NCI-H1930 (cell line): ENCODE measurements at regions not wholly inside any gene's neighbourhood (a gene's known extent, or its start where the extent isn't known, plus 50 kb on each side); places are given as distances from the start of the nearest gene placed in this dataset.
"Not testable (repeated sequence)": the region's sequence is repeated elsewhere in the genome, so short reads cannot be mapped to it uniquely, and the experiment has no call there.

Source experiments
- DNase-seq, 2 experiments: peaks; one replicate each; lab custom pipeline; 2025; lab: John Stamatoyannopoulos, UW

DNA sequence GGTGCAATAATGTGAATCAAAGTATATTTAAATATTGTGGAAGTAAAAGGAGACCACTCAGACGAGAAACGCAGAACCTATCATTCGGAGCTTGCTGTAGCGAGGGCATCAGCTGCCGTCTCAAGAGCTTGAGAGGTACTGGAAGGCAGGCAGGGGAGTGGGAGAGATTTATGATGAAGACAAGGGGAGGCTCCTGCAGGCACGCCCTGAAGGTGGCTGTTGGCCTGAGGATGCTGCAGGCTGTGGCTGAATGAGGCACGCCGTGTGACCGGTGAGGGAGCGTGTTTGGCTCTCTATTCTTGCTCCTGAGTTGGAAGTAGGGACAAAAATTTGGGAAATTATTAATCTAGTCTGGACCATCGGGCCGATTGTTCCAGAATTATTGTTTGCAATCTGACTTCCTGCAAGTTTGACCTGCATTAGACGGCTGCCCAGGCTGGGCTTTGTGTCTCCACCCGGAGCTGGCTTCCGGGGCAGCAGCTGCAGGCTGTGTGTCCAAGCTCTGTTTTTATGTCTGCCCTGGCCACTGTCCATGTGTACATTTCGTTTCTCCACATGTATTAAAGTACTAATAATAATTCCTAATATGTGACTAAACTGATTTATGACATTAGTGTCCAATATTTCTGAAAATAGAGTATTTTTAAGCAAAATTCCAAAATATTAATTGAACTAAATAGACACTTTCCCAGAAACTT, 91.1 kb upstream of the ANKRD10 start:
- no peak for DNase-seq

DNA sequence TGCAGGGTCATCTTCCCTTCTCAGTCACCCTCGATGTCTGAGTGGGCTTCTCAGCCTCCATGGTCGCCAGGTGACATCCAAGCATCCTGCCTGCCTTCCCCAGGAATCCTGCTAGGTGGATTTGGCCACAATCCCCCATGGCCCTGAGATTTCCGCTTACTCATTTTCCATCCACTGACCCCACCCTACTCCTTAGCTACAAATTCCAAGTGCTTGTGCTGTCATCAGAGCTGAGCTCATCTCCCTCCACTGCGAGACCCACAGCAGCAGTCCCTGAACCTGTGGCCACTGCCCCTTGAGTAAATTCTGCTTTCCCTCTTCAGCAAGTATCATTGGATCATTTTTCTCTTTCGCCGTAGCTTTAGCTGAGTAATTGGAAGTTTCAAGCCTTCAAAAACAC, 90.5 kb upstream of the ANKRD10 start:
- DNase-seq = no peak

DNA sequence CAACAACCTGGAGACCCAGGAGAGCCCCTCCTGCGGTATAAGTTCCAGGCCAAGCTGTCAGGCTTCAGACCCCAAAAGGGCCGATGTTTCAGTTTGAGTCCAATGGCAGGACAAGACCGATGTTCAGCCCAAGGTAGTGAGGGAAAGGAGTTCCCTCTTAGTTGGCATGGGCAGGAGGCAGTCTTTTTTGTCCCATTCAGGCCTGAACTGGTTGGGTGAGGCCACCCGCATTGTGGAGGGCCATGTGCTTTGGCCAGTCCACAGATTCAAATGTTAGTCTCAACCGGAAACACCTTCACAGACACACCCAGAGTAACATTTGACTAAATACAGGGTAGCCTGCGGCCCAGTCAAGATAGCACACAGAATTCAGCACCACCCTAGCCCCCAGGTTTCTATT, 89.6 kb upstream of the ANKRD10 start:
- DNase-seq = no peak

DNA sequence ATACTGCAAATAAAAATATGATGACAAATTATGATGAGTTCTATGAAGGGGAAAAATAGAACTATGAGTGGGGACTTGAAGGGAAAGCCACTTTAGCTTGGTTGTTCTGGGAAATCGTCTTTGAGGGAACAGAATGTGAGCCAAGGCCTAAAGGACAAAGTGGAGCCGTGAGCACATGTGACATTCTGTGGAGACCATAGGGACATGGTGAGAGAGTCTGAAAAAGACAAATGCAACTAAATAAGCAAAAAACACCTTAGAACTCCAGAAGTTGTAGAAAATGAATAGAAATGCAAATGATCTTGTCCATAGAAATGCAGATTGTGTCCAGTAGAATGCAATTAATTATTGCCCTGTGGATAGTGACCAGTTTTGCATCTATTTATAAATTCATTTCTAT, 86.8 kb upstream of the ANKRD10 start:
- DNase-seq = no peak

DNA sequence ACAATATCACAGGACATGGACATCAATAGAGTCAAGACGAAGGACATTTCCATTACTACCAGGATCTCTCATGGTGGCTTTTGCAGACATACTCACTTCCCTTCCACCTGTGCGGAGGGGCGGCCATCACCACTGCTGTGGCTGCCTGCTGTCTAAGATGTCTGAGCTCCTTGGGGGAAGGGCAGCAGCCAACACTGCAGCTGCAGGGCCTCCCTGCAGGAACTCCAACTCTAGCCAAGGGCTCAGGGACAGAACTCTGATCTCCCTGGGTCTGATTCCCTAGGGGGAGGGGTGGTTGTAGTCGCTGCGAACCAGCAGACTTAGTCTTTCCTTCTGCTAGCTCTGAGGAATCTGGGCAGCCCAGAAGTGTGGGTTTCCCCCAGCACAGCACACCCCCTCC, 78.9 kb upstream of the ANKRD10 start:
- DNase-seq = no peak

DNA sequence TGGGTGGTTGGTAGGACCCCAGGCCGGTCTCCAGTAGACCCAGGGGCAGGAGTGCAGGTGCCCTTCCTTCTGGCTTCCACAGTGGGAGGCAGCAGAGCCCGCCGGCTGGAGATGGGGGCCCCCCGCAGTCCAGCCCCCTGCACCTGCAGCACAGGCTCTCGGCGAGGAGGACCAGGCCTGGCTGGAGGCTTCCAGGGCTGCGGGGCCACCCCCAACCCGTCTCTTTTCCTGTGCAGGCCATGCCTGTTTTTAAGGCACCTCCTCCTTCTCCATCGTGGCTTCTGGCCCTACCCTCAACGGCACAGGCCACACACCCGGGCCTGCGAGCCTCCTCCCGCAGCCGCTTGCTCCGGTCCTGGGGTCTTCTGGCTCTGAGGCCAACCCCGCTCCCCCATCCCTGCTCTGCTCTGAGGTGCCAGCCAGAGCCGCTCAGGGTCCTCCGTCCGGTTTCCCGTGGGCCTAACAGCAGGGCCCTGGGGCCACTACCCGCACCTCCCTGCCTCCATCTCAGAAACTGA, 77.2 kb upstream of the ANKRD10 start:
- DNase-seq = no peak

DNA sequence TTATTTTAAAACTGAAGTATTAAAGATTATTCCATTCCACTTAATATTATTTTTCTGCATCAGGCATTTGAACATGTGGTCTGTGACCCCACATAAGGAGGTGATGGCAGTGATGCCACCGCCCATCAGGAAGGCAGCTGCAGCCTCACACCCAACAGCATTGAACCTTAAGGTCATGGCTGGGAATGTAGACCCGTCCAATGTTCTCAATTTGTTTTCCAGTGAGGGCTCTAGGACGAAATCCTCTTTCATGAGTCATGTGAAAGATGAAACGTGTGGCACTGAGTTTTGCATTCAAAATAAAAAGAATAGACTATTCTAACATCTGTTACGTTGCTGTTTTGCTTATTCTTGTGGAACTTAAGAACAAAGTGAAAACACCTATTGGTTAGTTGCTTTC, 74.5 kb upstream of the ANKRD10 start:
- DNase-seq = no peak

DNA sequence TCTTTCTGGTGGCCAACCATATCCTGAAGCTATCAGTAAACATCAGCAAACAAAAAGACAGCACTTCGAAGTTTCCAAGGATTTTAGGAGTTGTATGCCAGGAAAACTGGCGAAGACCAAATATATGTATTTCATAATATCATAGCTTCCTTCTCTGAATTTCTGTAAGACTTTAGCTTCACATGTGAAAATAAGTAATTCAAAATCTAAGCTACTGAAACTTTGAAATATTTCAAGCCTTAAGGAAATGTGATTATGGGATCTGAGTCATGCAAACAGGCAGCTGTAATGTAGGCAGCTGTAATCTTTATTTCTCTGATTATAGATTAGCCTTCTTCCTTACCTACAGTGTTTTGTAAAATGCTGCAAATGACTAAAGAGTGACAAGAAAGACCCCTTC, 70.7 kb upstream of the ANKRD10 start:
- no peak for DNase-seq

DNA sequence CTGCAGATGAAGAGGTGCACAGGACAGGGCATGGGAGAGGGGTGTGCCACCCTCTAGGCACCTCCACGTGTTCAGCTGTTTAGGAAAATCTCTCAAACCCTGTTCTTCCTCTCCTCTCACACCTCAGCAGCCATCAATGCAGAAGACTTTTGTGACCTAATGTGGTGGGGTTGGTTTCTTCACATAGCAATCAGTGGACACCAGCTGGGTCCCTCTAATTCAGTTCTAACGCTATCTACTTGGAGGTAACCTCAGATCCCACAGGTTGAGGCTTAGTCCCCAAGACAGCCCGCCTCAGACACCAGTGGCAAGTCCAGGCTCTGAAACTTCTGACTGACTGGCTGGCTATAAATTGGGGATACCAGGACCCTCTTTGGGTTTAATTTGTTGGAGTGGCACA, 69.9 kb upstream of the ANKRD10 start:
- no peak for DNase-seq

DNA sequence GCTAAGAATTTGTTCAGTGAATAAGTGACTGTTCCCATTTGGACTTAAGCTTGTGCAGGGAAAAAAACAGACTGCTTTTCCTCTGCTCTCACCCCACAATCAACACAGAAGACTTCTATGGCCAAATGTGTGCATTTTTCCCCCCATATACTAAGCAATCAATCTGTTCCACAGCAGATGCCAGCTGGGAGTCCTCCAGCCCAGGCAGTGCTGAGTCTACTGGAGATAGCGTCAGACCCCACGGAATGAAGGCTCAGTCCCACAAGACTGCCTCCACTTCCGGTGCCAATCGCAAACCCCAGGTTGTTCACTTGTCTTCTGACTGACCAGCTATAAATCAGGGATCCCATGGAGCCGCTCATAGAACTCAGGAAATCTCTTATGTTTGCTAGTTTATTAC, 69.5 kb upstream of the ANKRD10 start:
- no peak for DNase-seq

DNA sequence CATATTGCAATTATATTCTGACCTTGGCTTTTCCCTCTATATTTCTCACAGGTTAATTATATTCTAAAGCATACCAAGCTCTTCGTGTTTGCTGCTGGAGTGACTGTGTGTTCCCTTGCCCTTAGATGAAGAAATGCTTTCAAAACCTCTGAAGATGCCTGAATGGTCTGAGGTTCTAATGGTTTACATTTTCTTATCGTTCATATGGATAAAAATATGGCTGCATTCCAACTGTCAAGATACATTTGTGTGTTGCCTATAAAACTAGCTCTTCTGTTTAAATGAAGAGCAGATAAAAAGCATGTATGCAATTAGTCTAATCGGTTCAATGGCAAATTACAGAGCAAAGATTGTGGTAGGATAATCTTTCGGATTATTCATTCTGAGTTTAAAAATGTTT, 68.4 kb upstream of the ANKRD10 start:
- DNase-seq = no peak

DNA sequence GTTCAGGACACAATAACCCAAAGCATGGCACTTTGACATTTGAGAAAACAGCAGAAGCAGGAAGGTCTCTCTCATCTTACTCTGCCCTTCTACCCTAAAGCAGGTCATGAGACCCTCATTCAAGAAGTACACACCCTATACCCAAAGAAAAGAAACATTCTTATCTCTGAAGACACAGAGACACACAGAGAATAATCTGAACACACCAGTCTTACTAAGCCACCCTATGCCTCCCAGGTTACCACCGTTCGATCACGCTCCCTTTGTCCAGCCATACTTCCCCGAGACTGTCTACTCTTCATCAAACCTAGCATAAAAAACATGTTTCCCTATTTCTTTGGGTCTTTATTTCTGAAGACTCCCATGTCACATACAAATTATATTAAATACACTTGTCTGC, 66.5 kb upstream of the ANKRD10 start:
- no peak for DNase-seq

DNA sequence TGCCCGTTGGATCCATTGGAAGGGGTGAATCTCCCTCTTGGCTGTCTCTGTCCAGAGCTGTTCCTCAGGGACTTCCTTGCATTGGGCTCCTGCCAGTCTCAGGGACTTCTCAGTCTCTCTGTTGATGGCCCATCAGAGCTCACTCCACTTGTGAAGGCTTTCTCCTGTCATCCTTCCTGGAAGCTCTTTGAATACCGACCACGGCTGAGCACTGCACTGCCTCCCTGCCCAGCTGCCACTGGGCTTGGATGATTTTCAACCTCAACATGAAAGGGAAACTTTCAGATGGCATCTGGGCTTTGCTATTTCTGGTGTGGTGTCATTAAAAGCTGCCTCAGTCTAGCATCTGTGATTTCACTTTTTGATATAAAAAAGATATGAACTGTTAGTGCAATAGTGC, 66.1 kb upstream of the ANKRD10 start:
- DNase-seq = no peak

DNA sequence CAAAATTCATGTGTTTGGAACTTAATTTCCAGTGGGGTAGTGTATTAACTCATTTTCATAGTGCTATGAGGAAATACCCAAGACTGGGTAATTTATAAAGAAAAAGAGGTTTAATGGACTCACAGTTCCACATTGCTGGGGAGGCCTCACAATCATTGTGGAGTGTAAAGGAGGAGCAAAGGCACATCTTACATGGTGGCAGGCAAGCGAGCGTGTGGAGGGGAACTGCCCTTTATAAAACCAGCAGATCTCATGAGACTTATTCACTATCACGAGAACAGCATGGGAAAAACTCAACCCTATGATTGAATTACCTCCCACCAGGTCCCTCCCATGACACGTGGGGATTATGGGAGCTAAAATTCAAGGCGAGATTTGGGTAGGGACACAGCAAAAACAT, 64.3 kb upstream of the ANKRD10 start:
- not testable (repeated sequence) for DNase-seq

DNA sequence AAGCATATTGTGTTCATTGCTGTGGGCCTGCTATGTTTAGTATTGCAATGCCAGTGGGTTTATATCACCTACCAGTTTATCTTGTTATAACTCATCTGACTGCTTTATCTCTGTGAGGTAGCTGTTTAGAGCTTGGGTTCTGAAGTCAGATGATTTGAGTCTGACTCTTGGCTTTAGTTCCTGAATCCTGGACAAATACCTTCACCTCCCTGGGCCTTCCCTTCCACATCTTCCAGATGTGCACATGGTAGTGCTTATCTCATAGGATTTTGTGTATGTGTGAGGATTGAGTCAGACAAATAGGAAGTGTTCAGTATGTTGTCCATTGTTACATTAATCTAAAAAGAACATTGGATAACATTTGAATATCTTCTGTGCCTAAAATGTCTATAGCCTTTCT, 63.5 kb upstream of the ANKRD10 start:
- no peak for DNase-seq

DNA sequence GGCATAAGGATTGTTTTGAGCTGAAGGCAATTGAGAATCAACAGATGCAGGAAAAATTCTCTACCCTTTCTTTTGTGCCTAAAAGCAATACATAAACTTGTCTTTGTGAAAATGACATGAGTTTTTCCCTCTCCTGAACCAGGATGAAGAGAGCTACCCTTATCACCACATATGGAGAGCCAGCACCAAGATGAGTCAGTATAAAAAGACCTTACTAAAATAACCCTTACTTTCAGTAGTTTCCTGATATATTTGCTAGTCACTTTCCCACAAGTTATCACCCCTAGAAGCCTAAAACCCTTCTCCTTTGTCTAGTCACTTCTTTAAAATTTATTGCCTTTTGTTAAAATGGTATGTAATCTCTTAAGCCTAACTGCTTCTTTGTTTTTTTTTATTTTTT, 61.9 kb upstream of the ANKRD10 start:
- no peak for DNase-seq

DNA sequence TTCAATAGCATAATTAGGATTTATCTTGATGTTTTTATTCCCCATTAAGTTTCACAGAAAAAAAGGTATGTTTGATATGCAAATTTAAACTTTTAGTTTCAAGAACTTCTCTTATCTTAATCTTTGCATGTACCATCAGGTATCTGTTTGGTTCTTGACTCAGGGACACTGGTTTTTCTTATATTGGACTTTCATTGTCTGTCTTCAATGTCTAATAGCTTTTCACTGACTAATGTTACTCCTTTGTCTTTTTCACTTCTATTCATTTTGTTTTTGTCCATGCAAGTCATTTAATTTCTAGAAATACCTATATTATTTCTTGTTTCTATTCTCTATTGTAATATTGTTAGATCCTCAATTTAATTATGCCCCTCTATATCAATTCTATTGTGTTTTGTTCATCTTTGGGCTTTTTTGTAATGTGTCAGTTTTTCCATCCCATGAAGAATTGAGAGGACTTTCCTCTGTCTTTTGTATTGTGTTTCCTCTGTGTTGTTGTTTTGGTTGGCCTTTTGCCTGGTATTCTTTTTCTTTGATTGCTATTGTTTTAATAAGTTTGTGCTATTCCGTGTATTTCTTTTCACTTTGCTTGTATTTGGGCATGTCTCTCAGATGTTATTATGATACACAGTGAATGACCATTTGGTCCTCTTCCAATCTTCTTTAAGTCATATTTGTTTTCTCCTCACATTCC, 58.3 kb upstream of the ANKRD10 start:
- DNase-seq = no peak

DNA sequence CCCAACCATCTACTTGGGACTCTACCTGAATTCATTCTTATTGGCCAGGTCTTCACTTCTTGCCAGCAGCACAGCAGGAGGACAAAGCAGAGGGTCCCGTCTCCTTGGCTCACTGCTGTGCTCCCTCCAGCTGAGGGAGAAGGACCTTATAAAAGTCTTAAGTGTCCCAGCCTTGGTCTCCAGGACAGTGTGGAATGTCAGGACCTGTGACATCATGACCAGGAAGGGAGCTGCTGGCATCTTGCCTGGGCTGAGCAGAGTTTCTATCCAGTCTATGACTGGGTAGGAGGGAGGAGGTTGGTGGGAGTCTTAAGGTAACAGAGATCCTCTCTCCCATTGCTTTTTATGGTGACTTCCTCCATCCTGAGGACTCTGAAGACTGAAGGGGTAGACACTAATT, 56.6 kb upstream of the ANKRD10 start:
- no peak for DNase-seq

DNA sequence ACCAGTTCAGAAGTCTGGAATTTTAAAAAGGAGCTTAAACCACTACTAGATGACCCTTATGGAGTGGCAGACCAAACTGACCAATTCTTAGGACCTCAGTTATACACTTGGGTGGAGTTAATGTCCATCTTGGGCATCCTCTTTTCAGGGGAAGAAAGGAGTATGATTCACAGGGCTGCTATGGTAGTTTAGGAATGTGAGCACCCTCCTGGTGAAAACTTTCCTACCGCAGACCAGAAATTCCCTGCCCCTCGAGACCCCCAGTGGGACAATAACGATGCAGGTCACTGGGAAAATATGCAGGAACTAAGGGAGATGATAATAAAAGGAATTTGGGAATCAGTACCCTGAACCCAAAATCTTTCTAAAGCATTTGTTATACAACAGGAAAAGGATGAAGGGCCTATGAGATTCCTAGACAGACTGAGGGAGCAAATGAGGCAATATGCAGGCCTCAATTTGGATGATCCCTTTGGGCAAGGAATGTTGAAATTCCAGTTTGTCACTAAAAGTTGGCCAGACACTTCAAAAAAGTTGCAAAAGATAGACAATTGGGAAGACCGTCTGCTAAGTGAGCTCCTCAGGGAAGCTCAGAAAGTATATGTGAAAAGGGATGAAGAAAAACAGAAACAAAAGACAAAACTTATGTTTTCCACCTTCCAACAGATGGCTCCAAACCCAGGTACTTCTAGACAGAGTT, 52.4 kb upstream of the ANKRD10 start:
- not testable (repeated sequence) for DNase-seq

DNA sequence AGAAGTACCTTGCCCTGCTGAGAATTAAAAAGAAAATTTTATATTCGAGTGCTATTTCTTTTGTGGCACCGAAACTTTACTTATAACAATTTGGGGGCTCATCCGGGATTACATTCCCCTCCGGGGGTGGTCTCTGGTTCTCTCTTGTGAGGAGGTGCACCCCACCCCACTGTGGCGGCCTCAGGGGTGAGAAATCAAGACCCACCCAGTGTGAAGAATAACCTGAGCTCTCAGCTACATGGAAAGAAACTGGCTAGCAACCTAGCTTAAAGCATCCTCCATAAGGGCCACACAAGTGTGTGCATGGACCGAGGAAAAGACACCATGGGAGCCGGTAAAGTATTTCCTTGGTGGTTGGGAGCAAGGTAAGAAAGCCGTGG, 50.9 kb upstream of the ANKRD10 start:
- DNase-seq = no peak

DNA sequence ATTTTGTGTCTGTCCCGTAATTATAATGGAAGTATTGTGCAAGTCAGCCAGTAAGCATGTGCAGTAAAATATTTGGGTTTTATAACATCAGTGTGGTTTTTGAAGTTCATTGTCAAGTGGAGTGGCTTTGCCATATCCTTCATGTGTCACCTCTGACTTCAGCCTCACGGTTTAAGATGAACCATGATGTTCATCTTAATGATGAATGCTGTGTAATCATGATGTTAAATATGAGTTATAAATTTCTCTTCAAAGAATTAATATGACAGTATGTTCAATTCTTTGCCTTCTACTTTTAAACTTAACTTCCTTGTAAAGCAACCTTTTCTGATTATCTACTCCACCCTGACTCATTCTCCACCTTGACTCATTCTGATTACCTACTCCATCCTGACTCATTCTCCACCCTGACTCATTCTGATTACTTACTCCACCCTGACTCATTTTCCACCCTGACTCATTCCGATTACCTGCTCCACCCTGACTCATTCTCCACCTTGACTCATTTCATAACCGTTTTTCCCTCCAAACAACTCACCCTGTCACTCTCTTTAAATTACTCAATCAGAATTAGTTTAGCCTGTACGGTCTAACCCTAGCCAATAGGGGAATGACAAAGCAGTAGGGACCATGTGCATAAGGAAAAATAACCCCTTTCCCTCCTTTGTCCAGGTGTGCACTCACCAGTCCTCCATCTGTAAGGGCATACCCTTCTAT, 50.3 kb upstream of the ANKRD10 start:
- no peak for DNase-seq
